SK-N-SH (cell line): ENCODE measurements at regions not wholly inside any gene's neighbourhood (a gene's known extent, or its start where the extent isn't known, plus 50 kb on each side); places are given as distances from the start of the nearest gene placed in this dataset.

Experiments
- CTCF ChIA-PET: fragments of 300-600, 350-600 bp; formaldehyde crosslinking; extraction: SDS; loops from one replicate; lab custom pipeline; 2021; lab: Yijun Ruan, JAX
- POLR2A ChIA-PET: fragments of 350-600 bp; sonication (Branson Sonifier 250); formaldehyde crosslinking; extraction: SDS; loops from one replicate; lab custom pipeline; 2020; ENCODE audit warnings: antibody characterized with exemption, inconsistent platforms; lab: Yijun Ruan, JAX
- DNase-seq: peaks from one replicate; pipeline ENCODE4 v3.0.0; 2012
- H2AFZ ChIP-seq: fragments of 200-600 bp; sonication (generic); 2 replicates; pipeline ENCODE4 v1.8.1; 2016; ENCODE audit warnings: antibody characterized with exemption, mild to moderate bottlenecking, low read depth
- H3F3A ChIP-seq: fragments of 200-600 bp; sonication (generic); replicated peaks from 2 replicates; pipeline ENCODE3; 2016; ENCODE audit warnings: antibody characterized with exemption, mild to moderate bottlenecking; ENCODE audit not compliant: insufficient read depth
- H3K27ac ChIP-seq, 2 experiments: fragments of 200-500 bp in 1 of 2; fragments of 200-600 bp in 1 of 2; sonication (Bioruptor generic) in 1 of 2; sonication (generic), shearing (Covaris generic) in 1 of 2; 2 replicates each; pipeline versions ENCODE4 v1.5.1 to v1.6.1; 2014 to 2016; ENCODE audit warnings: low read depth in 2 of 2, inconsistent platforms in 1 of 2, low read length in 1 of 2, mild to moderate bottlenecking in 1 of 2, mixed read lengths in 1 of 2
- H3K27me3 ChIP-seq: fragments of 200-600 bp; sonication (generic), shearing (Covaris generic); 2 replicates; pipeline ENCODE4 v1.6.1; 2016; ENCODE audit warnings: mixed run types; ENCODE audit not compliant: insufficient read depth
- H3K36me3 ChIP-seq, 2 experiments: fragments of 200-500 bp in 1 of 2; fragments of 200-600 bp in 1 of 2; sonication (Bioruptor generic) in 1 of 2; sonication (generic) in 1 of 2; replicated peaks in 1 of 2; 2 replicates each; pipeline versions ENCODE3 to v1.5.1; 2014 to 2016; ENCODE audit warnings: low read length in 1 of 2, mild to moderate bottlenecking in 1 of 2; ENCODE audit not compliant: insufficient read depth in 2 of 2, control insufficient read depth in 1 of 2
- H3K4me1 ChIP-seq, 2 experiments: fragments of 200-500 bp in 1 of 2; fragments of 200-600 bp in 1 of 2; sonication (Bioruptor generic) in 1 of 2; sonication (generic), shearing (Covaris generic) in 1 of 2; 2 replicates each; pipeline versions ENCODE4 v1.5.1 to v1.6.1; 2014 to 2016; ENCODE audit warnings: low read depth in 1 of 2, low read length in 1 of 2, mixed run types in 1 of 2; ENCODE audit not compliant: insufficient read depth in 2 of 2, control insufficient read depth in 1 of 2
- H3K4me2 ChIP-seq: fragments of 200-600 bp; sonication (generic), shearing (Covaris generic); 2 replicates; pipeline ENCODE4 v1.6.1; 2017; ENCODE audit warnings: mixed run types
- H3K4me3 ChIP-seq, 2 experiments: fragments of 200-500 bp in 1 of 2; fragments of 200-600 bp in 1 of 2; sonication (Bioruptor generic) in 1 of 2; sonication (generic), shearing (Covaris generic) in 1 of 2; 2 replicates each; pipeline versions ENCODE4 v1.5.1 to v1.8.1; 2014 to 2016; ENCODE audit warnings: low read depth in 2 of 2, inconsistent platforms in 1 of 2, low read length in 1 of 2, mild to moderate bottlenecking in 1 of 2, mixed read lengths in 1 of 2, moderate library complexity in 1 of 2
- H3K79me2 ChIP-seq: fragments of 200-600 bp; sonication (generic); 2 replicates; pipeline ENCODE4 v1.8.1; 2017; ENCODE audit warnings: mild to moderate bottlenecking; ENCODE audit not compliant: insufficient read depth
- H3K9ac ChIP-seq: fragments of 200-600 bp; sonication (generic); 2 replicates; pipeline ENCODE4 v1.6.1; 2017; ENCODE audit warnings: mixed run types
- H3K9me2 ChIP-seq: fragments of 200-600 bp; sonication (generic); 2 replicates; pipeline ENCODE4 v1.6.1; 2017; ENCODE audit warnings: mixed run types
- H3K9me3 ChIP-seq: fragments of 200-600 bp; sonication (generic); 2 replicates; pipeline ENCODE4 v1.6.1; 2017; ENCODE audit warnings: mixed run types, mild to moderate bottlenecking, moderate library complexity
- H4K20me1 ChIP-seq: fragments of 200-600 bp; sonication (generic); 2 replicates; pipeline ENCODE4 v1.6.1; 2017; ENCODE audit warnings: mild to moderate bottlenecking, mixed run types; ENCODE audit not compliant: insufficient read depth
- EP300 ChIP-seq, 2 experiments: IDR thresholded peaks; 2 replicates each; pipeline versions ENCODE4 v1.4.0 to v1.6.1; 2012; ENCODE audit warnings: borderline replicate concordance in 1 of 2, low read depth in 1 of 2, low read length in 1 of 2
- FOXM1 ChIP-seq: IDR thresholded peaks from 2 replicates; pipeline ENCODE4 v1.4.0; 2012; ENCODE audit warnings: low read depth, mild to moderate bottlenecking
- IRF3 ChIP-seq: fragments of 150-350 bp; IDR thresholded peaks from 2 replicates; pipeline ENCODE4 v1.6.1; 2016; ENCODE audit warnings: mild to moderate bottlenecking, low read depth, low read length
- JUND ChIP-seq: IDR thresholded peaks from 2 replicates; pipeline ENCODE4 v1.4.0; 2012
- MAX ChIP-seq: IDR thresholded peaks from 2 replicates; pipeline ENCODE4 v1.4.0; 2012; ENCODE audit warnings: low read depth
- RCOR1 ChIP-seq: fragments of 150-350 bp; IDR thresholded peaks from 2 replicates; pipeline ENCODE4 v1.6.1; 2017; ENCODE audit warnings: antibody characterized with exemption, low read length
- REST ChIP-seq: IDR thresholded peaks from 2 replicates; pipeline ENCODE4 v1.6.1; 2012; ENCODE audit warnings: mild to moderate bottlenecking, low read depth, low read length, moderate library complexity
- RXRA ChIP-seq: IDR thresholded peaks from 2 replicates; pipeline ENCODE4 v1.4.0; 2012; ENCODE audit warnings: low read depth, mild to moderate bottlenecking, borderline replicate concordance
- TAF1 ChIP-seq: IDR thresholded peaks from 2 replicates; pipeline ENCODE4 v1.6.1; 2012; ENCODE audit warnings: low read depth, mild to moderate bottlenecking, low read length, moderate library complexity, borderline replicate concordance
- TCF12 ChIP-seq: IDR thresholded peaks from 2 replicates; pipeline ENCODE4 v1.4.0; 2012
- ZBTB33 ChIP-seq: IDR thresholded peaks from 2 replicates; pipeline ENCODE4 v1.4.0; 2012; ENCODE audit warnings: low read depth, borderline replicate concordance
- WGBS: methylation state at CpG from one replicate; pipeline ENCODE4 v1.1.6; 2017; ENCODE audit warnings: low lambda C conversion rate; 5-methylcytosine and 5-hydroxymethylcytosine counted together

GRCh38 chr4:128378668-128379067 is 91.1 kb upstream of the PGRMC2 start:
- H3K4me1 ChIP-seq: peaks cover 0 to under 1% of the 10 kb centered on the region in 2 experiments; a peak in 1 of 4 replicates
- no peak overlapping the region for H3K4me2 ChIP-seq
- CTCF ChIA-PET: interaction anchor here (1.5 to 2.1 kb wide), 2 partner anchors 14 kb away, joined by 4 to 6 read pairs; no protein-coding TSS in a partner anchor
- H3K27ac ChIP-seq: no peak overlapping the region
- no peaks in the 10 kb centered on the region for H3K9me2 ChIP-seq
- no peaks in the 10 kb centered on the region for H3K79me2 ChIP-seq
- DNase-seq: no peak
- no peaks in the 10 kb centered on the region for H3K27me3 ChIP-seq
- no peak overlapping the region for H3K9ac ChIP-seq
- no peak overlapping the region for H2AFZ ChIP-seq
- TF ChIP-seq JUND (no peak), TCF12 (no peak), RXRA (no peak), IRF3 (no peak), TAF1 (no peak), REST (no peak), RCOR1 (no peak), MAX (no peak), ZBTB33 (no peak), FOXM1 (no peak), EP300 (IDR thresholded peaks at IDR 0.05; ENCODE audit: borderline replicate concordance in 1 of 2, low read depth in 1 of 2, low read length in 1 of 2) (no peak)
- TF ChIP-seq, all 33 proteins: peak for 0
- H3K9me3 ChIP-seq: no peaks in the 10 kb centered on the region
- no peaks in the 10 kb centered on the region for H3K36me3 ChIP-seq
- no peaks in the 10 kb centered on the region for H4K20me1 ChIP-seq
- peaks cover under 1% of the 10 kb centered on the region for H3F3A ChIP-seq
- POLR2A ChIA-PET: no interaction called here
- no peak overlapping the region for H3K4me3 ChIP-seq
- 95% methylated on average over 3 of the region's 3 CpGs for WGBS
